ENCODE measurements at regions not wholly inside any gene's neighbourhood (a gene's known extent, or its start where the extent isn't known, plus 50 kb on each side); places are given as distances from the start of the nearest gene placed in this dataset.

DNA sequence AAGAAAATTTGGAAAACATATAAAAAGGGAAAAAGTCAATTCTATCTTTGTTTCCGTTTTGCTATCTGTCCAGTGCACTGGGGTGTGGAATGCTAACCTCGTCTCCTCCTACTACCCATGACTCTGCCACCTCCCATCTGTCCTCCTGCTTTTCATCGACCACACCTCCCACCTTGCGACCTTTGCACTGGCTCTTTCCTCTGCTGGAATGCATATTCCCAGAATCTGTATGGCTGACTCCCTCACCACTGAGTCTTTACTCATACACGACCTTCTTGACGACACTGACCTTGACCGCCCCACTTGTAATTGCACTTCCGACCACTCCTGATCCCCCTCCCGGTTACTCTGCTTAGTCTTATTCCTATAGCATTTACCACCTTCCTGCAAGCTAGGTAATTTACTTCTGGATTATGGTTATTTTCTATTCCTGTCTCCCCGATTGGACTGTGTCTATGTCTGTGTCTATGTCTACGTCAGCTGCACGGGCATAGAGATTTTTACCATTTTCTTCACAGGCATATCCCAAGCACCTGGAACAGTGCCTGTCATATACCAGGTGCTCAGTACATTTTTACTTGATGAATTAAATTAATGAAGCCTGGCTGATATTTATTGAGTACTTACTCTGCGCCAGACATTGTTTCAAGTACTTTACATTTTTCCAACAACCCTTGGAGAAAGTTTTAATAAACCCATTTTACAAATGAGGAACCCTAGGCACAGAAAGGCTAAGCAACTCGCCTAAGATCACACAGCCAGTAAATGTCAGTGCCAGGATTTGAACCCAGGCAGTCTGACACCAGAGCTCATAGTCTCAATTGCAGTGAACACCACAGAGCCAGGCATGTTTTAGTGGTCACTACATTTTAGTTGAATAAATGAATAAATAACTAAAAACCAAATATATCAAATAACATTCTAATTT, 54.0 kb upstream of the SLC22A11 start:
- DNase-seq = no peak

DNA sequence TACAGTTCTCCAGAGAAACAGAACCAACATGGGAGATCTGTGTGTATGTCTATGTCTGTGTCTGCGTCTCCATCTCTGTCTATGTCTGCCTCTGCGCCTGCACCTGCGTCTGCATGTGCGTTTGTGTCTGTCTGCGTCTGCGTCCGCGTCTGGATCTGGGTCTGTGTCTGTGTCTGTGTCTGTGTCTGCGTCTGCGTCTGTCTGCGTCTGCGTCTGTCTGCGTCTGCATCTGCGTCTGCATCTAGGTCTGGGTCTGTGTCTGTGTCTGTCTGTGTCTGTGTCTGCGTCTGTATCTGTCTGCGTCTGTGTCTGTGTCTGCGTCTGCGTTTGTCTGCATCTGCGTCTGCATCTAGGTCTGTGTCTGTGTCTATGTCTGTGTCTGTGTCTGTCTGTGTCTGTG, 53.1 kb upstream of the SLC22A11 start:
- peak in 1 of 2 donors; percentile 21 for DNase-seq

DNA sequence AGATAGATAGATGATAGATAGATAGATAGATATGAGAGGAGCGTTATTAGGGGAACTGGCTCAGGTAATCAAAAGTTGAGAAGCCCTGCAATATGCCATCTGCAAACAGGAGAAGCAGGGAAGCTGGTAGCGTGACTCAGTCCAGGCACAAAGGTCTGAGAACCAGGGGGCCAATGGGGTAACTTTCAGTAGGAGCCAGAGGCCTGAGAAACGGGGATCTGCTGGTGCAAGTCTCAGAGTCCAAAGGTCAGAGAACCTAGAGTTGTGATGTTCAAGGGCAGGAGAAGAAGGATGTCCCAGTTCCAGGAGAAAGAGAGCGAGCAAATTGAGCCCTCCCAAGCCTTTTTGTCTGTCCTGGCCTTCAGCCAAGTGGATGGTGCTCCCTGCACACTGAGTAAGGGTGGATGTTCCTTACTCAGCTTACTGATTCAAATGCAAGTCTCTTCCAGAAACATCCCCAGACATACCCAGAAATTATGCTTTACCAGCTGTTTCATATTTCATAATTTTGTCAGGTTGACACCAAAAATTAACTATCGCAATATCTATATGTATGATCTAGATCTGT, 52.5 kb upstream of the SLC22A11 start:
- no peak for DNase-seq

DNA sequence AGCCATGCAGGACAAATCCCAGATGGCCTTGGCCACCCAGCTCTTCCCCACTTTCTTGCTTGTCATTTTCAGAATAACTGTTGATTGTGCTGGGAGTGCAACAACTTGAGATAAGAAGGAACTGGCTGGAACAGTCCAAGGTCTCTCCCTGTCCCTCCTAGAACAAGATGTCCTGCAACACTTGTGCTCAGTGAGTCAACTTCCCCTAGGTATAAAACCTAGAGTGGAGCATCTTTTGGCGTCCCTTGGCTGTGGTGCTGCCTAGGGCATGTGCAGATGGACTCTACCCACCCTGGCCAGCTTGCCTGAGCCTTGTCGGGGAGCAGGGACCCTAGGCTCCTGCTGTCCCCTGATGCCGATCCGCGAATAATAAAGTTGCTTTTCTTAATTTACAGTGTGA, 50.7 kb upstream of the SLC22A11 start:
- no peak for DNase-seq

All from bone marrow (tissue), 2 donors.